Stimulated activated CD4-positive, alpha-beta T cell treated with anti-CD3 and anti-CD28 coated beads, Interleukin-2, amount 100 ng/mL, for 4 hours (primary cell): ENCODE measurements at regions not wholly inside any gene's neighbourhood (a gene's known extent, or its start where the extent isn't known, plus 50 kb on each side); places are given as distances from the start of the nearest gene placed in this dataset.
"Not testable (repeated sequence)": the region's sequence is repeated elsewhere in the genome, so short reads cannot be mapped to it uniquely, and the experiment has no call there.

Experiments
- DNase-seq: peaks from one replicate; pipeline ENCODE4 v3.0.0-alpha.2; 2020; ENCODE audit warnings: low read depth

DNA sequence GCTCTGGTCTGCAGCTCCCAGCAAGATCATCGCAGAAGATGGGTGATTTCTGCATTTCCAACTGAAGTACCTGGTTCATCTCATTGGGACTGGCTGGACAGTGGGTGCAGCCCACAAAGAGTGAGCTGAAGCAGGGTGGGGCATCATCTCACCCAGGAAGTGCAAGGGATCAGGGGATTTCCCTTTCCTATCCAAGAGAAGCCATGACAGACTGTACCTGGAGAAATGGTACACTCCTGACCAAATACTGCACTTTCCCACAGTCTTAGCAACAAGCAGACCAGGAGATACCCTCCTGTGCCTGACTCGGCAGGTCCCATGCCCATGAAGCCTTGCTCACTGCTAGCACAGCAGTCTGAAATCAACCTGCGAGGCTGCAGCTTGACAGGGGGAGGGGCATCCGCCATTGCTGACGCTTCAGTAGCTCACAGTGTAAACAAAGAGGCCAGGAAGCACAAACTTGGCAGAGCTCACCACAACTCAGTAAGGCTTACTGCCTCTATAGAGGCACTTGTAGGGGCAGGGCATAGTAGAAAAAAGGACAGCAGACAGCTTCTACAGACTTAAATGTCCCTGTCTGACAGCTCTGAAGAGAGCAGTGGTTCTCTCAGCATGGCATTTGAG lies 60.5 kb downstream of the AREG start:
- DNase-seq = not testable (repeated sequence)

- not testable (repeated sequence) for DNase-seq
Observed at GRCh38 chr4:74509363-74509762, 64.4 kb downstream of the AREG start.

DNA sequence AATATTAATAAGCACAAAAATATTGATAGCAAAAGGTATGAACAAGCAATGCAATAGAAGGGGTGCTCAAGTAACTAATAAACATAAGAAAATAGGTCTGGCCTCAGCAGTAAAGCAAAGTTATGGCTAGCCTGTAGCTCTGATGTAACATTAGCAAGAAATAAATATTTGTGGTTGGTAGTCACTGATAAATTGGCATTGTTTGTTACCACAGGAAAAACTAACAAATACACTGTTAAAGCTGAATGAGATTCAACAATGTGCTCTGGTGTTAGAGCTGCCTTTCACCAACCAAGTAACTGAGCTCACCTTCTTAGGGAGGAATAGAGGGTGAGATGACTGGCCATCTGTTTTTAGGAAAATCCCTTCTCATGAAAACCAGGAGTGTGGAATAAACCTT lies 71.4 kb downstream of the AREG start:
- no peak for DNase-seq

DNA sequence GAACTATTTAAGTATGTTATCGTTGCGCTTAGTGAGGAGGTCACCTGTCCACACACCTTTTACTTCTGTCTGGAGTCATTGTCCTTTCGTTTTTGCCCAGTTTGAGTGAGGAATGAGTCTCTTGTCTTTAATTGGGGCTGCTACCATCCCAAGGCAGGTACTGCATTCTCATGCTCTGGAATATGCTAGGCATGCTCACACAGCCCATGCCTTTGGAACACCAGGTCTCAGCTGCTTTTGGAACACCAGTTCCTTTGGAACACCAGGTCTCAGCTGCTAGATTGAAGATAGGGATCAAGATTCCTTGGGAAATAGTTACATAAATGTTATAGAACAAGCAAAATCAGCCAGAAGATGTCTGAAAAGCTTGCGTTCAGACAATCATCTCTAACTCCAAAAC lies 73.1 kb downstream of the AREG start:
- DNase-seq = no peak

- no peak for DNase-seq
Observed at GRCh38 chr4:74522251-74522991, 77.5 kb downstream of the AREG start.

- DNase-seq = no peak
Observed at GRCh38 chr4:74523096-74523495, 78.2 kb downstream of the AREG start.

DNA sequence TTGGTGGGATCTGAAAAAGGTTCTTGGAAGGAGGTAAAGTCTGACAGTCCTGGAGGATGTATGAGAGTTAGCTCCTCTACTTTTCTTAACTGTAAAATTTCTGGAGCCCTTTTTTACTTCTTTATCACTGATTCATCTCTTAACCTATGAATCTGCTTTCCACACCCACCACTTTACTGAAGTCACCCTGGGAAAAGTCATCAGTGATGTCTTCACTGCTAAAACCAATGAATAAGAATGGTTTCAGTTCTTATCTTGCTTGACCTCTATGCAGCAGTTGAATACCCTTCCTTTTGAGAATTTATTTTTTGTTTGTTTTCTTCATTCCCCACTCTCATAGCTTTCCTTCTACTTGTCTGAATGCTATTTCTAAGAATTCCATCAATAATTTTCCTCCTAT lies 80.0 kb downstream of the AREG start:
- no peak for DNase-seq

GRCh38 chr4:74527049-74527448 lies 82.1 kb downstream of the AREG start:
- DNase-seq = no peak

- DNase-seq = no peak
Observed at GRCh38 chr4:74528178-74528577, 83.2 kb downstream of the AREG start.

DNA sequence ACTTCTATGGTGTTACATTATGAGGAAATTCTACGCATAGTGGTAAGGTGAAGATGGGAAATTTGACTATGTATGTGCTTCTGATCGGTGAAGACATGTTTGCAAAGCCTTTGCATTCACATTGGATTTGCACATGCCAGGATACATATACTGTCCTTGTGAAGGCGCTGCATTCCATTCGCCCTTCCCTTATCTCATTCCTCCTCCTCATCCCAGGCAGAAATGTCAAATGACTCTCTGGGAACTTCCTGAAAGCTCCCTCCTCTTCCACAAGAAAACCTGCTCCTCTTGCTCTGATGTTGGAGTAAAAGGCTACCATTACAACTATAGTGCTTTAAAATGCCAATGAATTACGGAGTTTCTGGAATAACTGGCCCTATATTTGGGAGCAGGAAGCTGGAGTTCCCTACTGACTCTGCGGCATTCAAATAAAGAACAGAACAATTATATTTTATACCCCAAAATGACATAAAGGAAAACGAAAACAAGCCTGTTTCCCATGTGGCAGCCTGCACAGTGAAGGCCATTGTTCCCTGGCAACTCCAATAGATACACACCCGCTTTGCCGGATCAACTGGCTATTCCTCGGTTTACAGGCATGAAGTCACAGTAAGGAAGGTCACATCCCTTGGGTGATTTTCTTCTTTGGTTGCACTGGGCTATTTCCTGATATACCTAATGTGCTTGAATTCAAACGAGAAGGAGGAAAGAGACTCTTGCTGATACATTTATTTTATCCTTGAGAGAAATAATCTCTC lies 84.5 kb downstream of the AREG start:
- no peak for DNase-seq

DNA sequence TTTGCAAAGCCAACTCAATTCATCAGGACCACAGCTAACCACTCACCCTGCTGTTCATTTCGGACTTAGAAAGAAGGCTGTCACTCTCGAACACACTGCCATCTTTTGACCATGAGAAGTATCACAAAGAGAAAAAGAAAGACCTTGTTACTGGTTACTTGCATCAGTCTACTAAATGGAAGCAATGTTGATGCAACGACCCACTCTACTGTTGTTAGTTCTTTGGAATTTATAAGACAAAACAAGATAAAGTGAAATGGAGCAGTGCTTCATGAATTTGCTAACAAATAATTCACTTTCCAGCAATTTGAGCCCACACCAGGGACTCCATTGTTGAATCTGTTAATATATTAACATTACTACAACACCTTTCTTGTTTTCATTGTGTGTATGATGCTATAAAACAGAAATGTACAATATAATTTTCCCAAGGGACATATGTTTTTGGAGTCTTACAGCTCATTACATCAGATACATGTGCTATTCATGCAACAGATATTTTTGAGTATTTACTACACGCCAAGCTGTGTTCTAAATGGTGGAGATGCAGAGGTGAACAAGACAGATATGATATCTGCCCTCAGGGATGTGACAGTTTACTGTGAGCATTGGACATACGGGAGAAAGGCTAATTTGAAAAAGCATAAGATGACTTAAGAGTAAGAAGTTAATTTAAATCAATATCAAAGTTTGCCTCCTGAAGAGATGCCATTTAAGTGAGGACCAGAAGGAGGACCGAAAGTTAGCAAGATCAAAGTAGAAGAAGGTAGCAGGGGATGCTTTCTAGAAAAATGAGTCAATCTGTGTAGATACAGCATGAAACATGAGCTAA lies 87.2 kb downstream of the AREG start:
- DNase-seq = no peak

DNA sequence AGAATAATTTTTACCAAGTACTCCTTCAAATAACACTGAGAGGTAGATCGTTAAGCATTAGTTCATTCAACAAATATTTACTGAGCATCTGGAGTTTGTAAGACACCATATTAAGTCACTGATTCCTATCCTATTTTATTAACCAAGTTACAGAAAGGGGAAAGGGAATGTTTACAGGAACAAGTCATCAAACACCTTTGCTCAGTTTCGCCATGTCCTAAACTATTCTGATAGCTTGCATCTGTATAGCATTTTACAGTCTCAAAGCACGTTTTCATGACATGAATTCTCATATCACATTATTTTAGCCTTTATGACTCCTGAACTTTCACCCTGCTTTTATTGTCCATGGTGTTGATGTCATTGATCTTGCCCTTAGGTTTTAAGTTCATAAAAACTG lies 89.2 kb downstream of the AREG start:
- no peak for DNase-seq

DNA sequence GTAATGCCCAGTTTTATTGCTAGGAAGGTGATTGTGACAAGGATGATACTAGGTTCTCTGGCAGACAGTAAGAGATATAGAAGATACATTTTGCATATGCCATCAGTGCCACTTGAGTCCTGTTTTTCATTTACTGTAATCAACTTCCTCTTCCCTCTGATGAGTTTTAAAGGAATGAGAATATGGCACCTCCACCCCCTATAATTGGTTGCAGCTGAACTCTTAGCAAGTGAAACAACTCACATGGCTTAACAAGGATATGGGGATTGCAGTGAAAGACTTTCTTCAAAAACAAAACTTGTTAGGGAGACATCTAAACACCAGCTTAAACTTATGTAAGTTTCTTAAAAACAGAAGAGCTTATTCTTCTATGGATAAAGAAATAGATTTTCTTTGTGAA lies 90.0 kb downstream of the AREG start:
- DNase-seq = no peak

- DNase-seq = no peak
Observed at GRCh38 chr4:74535512-74535911, 90.6 kb downstream of the AREG start.

DNA sequence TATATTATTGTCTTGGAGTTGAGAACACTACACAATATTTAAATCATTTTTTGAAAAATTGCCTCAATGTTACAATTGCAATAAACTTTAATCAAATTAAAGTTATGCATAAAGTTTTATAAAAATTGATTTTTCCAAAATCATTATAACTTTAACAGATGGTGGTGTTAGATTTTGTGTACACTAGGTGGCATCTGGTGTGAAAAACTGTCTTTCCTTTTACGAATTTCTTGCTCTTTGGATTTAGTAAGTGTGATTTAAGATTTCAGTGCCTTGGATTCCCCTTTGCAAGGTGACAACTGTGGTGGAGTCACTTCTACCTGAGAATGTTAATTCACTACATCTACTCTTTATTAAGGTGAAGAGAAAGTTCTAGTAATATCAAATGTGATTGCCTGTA lies 91.6 kb downstream of the AREG start:
- no peak for DNase-seq

DNA sequence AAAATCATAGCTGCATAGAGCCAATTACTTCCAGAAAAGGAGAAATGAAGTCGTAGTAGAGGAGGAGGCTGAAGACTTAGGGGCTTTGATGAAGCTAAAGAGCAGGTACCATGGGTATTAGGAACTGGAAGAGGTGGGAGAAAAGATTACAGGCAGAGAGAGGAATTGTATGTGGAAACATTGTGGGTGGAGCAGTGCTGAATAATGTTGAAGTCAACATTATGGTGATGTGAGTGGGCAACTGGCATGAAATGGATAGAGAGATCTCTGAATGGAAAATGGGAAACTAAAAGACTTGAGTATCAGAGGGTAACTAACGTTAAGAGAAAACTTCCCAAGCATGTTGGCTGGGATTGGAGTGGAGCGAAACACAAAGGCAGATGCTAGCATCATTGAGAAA lies 92.5 kb downstream of the AREG start:
- DNase-seq = no peak

- no peak for DNase-seq
Observed at GRCh38 chr4:74539044-74539790, 94.3 kb downstream of the AREG start.

DNA sequence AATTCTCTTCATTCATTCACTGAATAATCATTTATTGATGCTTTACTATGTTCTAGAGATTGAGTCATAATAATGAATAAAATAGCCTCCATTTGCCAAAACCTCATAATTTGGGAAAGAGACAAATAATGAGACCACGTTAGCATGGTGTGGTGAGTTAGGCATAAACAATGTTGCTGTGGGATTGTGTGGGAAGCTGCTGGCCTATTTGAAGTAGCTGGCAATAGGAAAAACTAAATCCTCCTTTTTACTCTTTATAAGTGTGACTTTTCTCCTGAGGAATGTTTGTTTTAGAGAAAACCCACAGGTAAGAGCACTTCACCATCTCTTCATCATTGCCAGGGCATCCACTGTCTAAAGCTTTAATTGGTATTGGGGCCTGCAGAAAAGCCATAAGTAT lies 95.3 kb downstream of the AREG start:
- DNase-seq = no peak

DNA sequence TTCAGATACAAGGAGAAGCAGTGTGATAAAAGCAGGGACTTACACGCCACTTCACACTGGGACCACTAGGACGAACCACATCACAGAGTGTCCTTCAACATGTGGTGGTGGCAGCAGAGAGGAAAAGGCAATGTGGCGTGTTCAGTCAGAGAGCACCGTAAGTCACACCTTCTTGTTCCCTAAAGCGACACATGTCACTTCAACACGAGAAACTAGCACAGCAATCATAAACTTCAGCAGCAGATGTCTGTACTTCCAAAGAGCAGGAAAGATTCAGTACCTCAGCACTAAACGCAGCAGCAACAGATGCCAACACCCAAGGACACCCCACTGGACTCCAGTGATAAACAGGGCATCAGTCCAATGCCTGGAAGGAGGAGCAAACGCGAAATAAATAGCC lies 96.7 kb downstream of the AREG start:
- no peak for DNase-seq

GRCh38 chr4:74543231-74543781 lies 98.4 kb downstream of the AREG start:
- no peak for DNase-seq

DNA sequence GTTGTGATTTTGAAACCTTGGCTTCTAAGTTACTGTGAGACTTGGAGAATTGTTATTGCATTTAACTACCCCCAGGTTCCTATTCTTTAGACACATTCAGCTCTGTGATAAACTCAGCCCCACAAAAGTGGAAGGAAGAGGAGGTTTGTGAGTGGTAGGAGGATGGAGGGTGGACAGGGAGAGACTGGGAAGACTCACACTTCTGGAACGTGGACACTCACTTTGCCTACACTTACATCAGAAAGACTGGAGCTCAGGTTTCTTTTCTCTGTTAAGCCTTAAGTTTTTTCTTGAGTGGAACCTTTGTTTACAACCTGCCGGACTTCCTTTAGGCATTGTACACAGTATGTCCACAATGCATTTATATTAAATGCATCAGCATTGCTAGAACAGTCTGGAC lies 99.0 kb downstream of the AREG start:
- DNase-seq = no peak
